H1 (cell line): ENCODE measurements at regions not wholly inside any gene's neighbourhood (a gene's known extent, or its start where the extent isn't known, plus 50 kb on each side); places are given as distances from the start of the nearest gene placed in this dataset.

ENCODE experiments used
- BCL11A ChIP-seq, 2 experiments: IDR thresholded peaks; one replicate each; pipeline ENCODE4 v1.6.1; 2011; ENCODE audit warnings: low read depth in 2 of 2, low read length in 2 of 2, mild to moderate bottlenecking in 2 of 2
- GABPA ChIP-seq: IDR thresholded peaks from 2 replicates; pipeline ENCODE4 v1.6.1; 2011; ENCODE audit warnings: mild to moderate bottlenecking, low read length, moderate library complexity, borderline replicate concordance; ENCODE audit not compliant: insufficient read depth
- TF ChIP-seq, protein P1 (sequence below): fragments of 300-600 bp; sonication (generic); IDR thresholded peaks from 2 replicates; pipeline ENCODE4 v1.7.1; 2012; ENCODE audit warnings: low read length, moderate library complexity, mild to moderate bottlenecking, inconsistent platforms; ENCODE audit not compliant: insufficient replicate concordance
- TF ChIP-seq, protein P2 (sequence below), 3 experiments: IDR thresholded peaks; 1 replicate in 2 of 3; 2 replicates in 1 of 3; pipeline versions ENCODE4 v1.5.1 to v1.6.1; 2011; ENCODE audit warnings: low read length in 3 of 3, mild to moderate bottlenecking in 3 of 3, inconsistent platforms in 2 of 3, low read depth in 1 of 3, moderate library complexity in 1 of 3; ENCODE audit not compliant: insufficient read depth in 1 of 3; ENCODE audit errors: control extremely low read depth in 1 of 3

DNA sequence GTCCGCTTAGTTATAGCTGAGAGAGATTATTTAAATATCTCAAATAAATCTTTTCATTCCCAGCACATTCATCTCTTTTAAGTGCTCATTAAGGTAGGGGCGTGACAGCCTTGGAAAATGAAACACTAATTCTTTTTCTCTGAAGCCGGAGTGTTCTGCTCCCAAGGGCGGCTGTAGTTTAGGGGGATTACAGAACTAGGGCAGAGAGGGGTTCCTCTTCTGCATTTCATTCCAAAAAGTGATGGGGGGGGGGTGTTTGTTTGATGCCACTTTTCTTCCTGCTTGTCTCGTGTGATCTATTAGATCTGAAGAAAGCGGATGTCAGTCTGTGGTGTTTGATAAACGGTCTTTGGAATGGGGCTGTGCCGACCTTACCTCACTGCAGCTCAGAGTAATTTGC is 506.5 kb upstream of the MGMT start (continued):
- TF ChIP-seq, protein P1, sequence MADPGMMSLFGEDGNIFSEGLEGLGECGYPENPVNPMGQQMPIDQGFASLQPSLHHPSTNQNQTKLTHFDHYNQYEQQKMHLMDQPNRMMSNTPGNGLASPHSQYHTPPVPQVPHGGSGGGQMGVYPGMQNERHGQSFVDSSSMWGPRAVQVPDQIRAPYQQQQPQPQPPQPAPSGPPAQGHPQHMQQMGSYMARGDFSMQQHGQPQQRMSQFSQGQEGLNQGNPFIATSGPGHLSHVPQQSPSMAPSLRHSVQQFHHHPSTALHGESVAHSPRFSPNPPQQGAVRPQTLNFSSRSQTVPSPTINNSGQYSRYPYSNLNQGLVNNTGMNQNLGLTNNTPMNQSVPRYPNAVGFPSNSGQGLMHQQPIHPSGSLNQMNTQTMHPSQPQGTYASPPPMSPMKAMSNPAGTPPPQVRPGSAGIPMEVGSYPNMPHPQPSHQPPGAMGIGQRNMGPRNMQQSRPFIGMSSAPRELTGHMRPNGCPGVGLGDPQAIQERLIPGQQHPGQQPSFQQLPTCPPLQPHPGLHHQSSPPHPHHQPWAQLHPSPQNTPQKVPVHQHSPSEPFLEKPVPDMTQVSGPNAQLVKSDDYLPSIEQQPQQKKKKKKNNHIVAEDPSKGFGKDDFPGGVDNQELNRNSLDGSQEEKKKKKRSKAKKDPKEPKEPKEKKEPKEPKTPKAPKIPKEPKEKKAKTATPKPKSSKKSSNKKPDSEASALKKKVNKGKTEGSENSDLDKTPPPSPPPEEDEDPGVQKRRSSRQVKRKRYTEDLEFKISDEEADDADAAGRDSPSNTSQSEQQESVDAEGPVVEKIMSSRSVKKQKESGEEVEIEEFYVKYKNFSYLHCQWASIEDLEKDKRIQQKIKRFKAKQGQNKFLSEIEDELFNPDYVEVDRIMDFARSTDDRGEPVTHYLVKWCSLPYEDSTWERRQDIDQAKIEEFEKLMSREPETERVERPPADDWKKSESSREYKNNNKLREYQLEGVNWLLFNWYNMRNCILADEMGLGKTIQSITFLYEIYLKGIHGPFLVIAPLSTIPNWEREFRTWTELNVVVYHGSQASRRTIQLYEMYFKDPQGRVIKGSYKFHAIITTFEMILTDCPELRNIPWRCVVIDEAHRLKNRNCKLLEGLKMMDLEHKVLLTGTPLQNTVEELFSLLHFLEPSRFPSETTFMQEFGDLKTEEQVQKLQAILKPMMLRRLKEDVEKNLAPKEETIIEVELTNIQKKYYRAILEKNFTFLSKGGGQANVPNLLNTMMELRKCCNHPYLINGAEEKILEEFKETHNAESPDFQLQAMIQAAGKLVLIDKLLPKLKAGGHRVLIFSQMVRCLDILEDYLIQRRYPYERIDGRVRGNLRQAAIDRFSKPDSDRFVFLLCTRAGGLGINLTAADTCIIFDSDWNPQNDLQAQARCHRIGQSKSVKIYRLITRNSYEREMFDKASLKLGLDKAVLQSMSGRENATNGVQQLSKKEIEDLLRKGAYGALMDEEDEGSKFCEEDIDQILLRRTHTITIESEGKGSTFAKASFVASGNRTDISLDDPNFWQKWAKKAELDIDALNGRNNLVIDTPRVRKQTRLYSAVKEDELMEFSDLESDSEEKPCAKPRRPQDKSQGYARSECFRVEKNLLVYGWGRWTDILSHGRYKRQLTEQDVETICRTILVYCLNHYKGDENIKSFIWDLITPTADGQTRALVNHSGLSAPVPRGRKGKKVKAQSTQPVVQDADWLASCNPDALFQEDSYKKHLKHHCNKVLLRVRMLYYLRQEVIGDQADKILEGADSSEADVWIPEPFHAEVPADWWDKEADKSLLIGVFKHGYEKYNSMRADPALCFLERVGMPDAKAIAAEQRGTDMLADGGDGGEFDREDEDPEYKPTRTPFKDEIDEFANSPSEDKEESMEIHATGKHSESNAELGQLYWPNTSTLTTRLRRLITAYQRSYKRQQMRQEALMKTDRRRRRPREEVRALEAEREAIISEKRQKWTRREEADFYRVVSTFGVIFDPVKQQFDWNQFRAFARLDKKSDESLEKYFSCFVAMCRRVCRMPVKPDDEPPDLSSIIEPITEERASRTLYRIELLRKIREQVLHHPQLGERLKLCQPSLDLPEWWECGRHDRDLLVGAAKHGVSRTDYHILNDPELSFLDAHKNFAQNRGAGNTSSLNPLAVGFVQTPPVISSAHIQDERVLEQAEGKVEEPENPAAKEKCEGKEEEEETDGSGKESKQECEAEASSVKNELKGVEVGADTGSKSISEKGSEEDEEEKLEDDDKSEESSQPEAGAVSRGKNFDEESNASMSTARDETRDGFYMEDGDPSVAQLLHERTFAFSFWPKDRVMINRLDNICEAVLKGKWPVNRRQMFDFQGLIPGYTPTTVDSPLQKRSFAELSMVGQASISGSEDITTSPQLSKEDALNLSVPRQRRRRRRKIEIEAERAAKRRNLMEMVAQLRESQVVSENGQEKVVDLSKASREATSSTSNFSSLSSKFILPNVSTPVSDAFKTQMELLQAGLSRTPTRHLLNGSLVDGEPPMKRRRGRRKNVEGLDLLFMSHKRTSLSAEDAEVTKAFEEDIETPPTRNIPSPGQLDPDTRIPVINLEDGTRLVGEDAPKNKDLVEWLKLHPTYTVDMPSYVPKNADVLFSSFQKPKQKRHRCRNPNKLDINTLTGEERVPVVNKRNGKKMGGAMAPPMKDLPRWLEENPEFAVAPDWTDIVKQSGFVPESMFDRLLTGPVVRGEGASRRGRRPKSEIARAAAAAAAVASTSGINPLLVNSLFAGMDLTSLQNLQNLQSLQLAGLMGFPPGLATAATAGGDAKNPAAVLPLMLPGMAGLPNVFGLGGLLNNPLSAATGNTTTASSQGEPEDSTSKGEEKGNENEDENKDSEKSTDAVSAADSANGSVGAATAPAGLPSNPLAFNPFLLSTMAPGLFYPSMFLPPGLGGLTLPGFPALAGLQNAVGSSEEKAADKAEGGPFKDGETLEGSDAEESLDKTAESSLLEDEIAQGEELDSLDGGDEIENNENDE = no peak
- TF ChIP-seq GABPA = no peak
- no peak for TF ChIP-seq BCL11A (IDR thresholded peaks at IDR 0.05; ENCODE audit: low read depth in 2 of 2, low read length in 2 of 2)
- TF ChIP-seq, protein P2, sequence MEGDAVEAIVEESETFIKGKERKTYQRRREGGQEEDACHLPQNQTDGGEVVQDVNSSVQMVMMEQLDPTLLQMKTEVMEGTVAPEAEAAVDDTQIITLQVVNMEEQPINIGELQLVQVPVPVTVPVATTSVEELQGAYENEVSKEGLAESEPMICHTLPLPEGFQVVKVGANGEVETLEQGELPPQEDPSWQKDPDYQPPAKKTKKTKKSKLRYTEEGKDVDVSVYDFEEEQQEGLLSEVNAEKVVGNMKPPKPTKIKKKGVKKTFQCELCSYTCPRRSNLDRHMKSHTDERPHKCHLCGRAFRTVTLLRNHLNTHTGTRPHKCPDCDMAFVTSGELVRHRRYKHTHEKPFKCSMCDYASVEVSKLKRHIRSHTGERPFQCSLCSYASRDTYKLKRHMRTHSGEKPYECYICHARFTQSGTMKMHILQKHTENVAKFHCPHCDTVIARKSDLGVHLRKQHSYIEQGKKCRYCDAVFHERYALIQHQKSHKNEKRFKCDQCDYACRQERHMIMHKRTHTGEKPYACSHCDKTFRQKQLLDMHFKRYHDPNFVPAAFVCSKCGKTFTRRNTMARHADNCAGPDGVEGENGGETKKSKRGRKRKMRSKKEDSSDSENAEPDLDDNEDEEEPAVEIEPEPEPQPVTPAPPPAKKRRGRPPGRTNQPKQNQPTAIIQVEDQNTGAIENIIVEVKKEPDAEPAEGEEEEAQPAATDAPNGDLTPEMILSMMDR (IDR thresholded peaks at IDR 0.05; ENCODE audit: control extremely low read depth in 1 of 3, insufficient read depth in 1 of 3, low read depth in 1 of 3, low read length in 3 of 3) = no peak
